ENCODE measurements at regions not wholly inside any gene's neighbourhood (a gene's known extent, or its start where the extent isn't known, plus 50 kb on each side); places are given as distances from the start of the nearest gene placed in this dataset.

DNA sequence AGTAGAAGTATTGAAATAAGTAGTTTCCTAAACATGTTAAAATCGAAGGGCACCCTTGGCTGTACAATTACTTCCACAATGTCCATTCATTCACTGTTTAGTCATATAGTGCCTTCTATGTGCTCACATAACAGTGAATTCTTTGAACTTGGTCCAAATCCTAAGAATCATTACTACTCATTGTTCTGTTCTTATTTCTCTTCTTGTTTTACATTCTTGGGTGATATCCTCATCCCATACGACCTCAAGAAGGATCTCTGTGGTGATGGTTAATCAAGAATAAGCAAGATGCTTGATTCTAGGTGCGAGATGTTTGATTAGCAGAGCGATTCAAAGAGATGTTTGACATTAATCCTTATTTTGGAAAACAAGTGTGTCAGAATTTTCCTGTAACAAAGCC lies 667.4 kb upstream of the ZP4 start:
- H3K36me3 ChIP-seq (ENCODE audit: insufficient read depth, low read length) = no peaks in the 10 kb centered on the region
- TF ChIP-seq, protein P1, sequence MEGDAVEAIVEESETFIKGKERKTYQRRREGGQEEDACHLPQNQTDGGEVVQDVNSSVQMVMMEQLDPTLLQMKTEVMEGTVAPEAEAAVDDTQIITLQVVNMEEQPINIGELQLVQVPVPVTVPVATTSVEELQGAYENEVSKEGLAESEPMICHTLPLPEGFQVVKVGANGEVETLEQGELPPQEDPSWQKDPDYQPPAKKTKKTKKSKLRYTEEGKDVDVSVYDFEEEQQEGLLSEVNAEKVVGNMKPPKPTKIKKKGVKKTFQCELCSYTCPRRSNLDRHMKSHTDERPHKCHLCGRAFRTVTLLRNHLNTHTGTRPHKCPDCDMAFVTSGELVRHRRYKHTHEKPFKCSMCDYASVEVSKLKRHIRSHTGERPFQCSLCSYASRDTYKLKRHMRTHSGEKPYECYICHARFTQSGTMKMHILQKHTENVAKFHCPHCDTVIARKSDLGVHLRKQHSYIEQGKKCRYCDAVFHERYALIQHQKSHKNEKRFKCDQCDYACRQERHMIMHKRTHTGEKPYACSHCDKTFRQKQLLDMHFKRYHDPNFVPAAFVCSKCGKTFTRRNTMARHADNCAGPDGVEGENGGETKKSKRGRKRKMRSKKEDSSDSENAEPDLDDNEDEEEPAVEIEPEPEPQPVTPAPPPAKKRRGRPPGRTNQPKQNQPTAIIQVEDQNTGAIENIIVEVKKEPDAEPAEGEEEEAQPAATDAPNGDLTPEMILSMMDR (IDR thresholded peaks at IDR 0.05; ENCODE audit: extremely low read depth, low read depth, low read length) = no peak
- no peak overlapping the region for H3K4me2 ChIP-seq (ENCODE audit: insufficient read depth, low read length)
- peaks cover 9% of the 10 kb centered on the region for H3K4me1 ChIP-seq (ENCODE audit: insufficient read depth, low read length)
- H3K4me3 ChIP-seq (ENCODE audit: insufficient read depth, low read length) = no peak overlapping the region
- no peaks in the 10 kb centered on the region for H3K79me2 ChIP-seq (ENCODE audit: insufficient read depth, low read length)
- no peaks in the 10 kb centered on the region for H3K9me3 ChIP-seq (ENCODE audit: low read depth, low read length)
- no peaks in the 10 kb centered on the region for H4K20me1 ChIP-seq (ENCODE audit: insufficient read depth, low read length)
- no peak overlapping the region for H2AFZ ChIP-seq (ENCODE audit: low read length)
- no peak for DNase-seq (ENCODE audit: insufficient read length, low spot score, missing footprints)
- H3K27ac ChIP-seq (ENCODE audit: low read depth, low read length) = no peak overlapping the region
- no peaks in the 10 kb centered on the region for H3K27me3 ChIP-seq (ENCODE audit: insufficient read depth, low read length)

DNA sequence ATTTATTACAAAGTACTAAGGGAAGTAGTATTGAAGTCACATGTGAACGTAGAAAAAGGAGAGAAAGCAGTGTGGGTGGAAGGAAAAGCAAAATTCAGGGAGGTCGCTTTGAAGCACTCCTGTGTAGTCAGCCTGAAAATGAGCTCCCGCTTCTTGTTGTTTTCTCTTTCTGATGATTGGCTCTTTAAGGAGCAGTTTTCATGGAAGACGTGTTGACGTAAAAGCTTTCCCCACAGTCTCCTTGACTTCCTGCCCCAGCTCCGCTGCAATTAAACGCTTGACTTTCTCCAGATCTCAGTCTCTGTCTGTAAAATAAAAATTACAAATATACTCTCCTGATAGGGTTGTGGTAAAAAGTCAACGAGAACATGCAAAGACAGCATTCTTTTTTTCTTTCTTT lies 661.5 kb upstream of the ZP4 start:
- no peak for DNase-seq (ENCODE audit: insufficient read length, low spot score, missing footprints)
- peak overlapping the region; percentile 37 for H3K4me2 ChIP-seq (ENCODE audit: insufficient read depth, low read length)
- H3K27ac ChIP-seq (ENCODE audit: low read depth, low read length) = no peak overlapping the region
- no peaks in the 10 kb centered on the region for H3K36me3 ChIP-seq (ENCODE audit: insufficient read depth, low read length)
- no peaks in the 10 kb centered on the region for H3K9me3 ChIP-seq (ENCODE audit: low read depth, low read length)
- H3K27me3 ChIP-seq (ENCODE audit: insufficient read depth, low read length) = no peaks in the 10 kb centered on the region
- H3K4me3 ChIP-seq (ENCODE audit: insufficient read depth, low read length) = no peak overlapping the region
- H4K20me1 ChIP-seq (ENCODE audit: insufficient read depth, low read length) = no peaks in the 10 kb centered on the region
- no peaks in the 10 kb centered on the region for H3K79me2 ChIP-seq (ENCODE audit: insufficient read depth, low read length)
- H3K4me1 ChIP-seq (ENCODE audit: insufficient read depth, low read length) = no peaks in the 10 kb centered on the region
- H2AFZ ChIP-seq (ENCODE audit: low read length) = peak overlapping the region; percentile 21
- TF ChIP-seq, protein P1 (IDR thresholded peaks at IDR 0.05; ENCODE audit: extremely low read depth, low read depth, low read length) = no peak

DNA sequence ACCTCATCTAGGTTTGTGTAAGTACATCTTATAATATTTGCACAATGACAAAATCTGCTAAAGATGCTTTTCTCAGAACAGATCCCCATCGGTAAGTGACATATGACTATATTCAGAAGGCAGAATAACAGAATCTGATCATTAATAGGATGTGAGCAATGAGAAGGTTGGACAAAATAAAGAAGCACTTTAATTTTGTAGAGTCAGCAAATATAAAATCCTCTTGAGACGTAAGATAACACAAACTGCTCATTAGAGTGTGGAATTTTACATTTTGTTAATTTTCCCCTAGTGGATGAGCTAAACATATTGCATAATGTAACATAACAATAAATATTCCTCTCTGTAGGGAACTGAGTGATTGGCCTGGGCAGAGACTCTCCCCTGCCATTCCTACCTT lies 658.4 kb upstream of the ZP4 start:
- no peaks in the 10 kb centered on the region for H3K27me3 ChIP-seq (ENCODE audit: insufficient read depth, low read length)
- H3K4me1 ChIP-seq (ENCODE audit: insufficient read depth, low read length) = no peaks in the 10 kb centered on the region
- no peaks in the 10 kb centered on the region for H3K9me3 ChIP-seq (ENCODE audit: low read depth, low read length)
- DNase-seq (ENCODE audit: insufficient read length, low spot score, missing footprints) = no peak
- no peak overlapping the region for H3K4me3 ChIP-seq (ENCODE audit: insufficient read depth, low read length)
- TF ChIP-seq, protein P1 (IDR thresholded peaks at IDR 0.05; ENCODE audit: extremely low read depth, low read depth, low read length) = no peak
- no peak overlapping the region for H3K4me2 ChIP-seq (ENCODE audit: insufficient read depth, low read length)
- H3K36me3 ChIP-seq (ENCODE audit: insufficient read depth, low read length) = no peaks in the 10 kb centered on the region
- H4K20me1 ChIP-seq (ENCODE audit: insufficient read depth, low read length) = no peaks in the 10 kb centered on the region
- no peak overlapping the region for H3K27ac ChIP-seq (ENCODE audit: low read depth, low read length)
- no peaks in the 10 kb centered on the region for H3K79me2 ChIP-seq (ENCODE audit: insufficient read depth, low read length)
- no peak overlapping the region for H2AFZ ChIP-seq (ENCODE audit: low read length)

DNA sequence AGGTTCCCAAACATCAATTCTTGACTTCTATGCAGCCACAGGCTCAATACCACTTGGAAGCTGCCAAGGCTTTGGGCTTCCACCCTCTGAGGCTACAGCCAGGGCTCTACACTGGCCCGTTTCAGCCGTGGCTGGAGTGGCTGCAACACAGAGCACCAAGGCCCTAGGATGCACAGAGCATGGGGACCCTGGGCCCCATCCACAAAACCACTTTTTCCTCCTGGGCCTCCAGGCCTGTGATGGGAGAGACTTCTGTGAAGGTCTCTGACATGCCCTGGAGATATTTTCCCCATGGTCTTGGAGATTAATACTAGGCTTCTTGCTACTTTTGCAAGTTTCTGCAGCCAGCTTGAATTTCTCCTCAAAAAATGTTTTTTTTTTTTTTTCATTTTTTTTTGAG lies 655.4 kb upstream of the ZP4 start:
- H3K4me3 ChIP-seq (ENCODE audit: insufficient read depth, low read length) = no peak overlapping the region
- no peaks in the 10 kb centered on the region for H4K20me1 ChIP-seq (ENCODE audit: insufficient read depth, low read length)
- no peak for DNase-seq (ENCODE audit: insufficient read length, low spot score, missing footprints)
- H2AFZ ChIP-seq (ENCODE audit: low read length) = no peak overlapping the region
- H3K9me3 ChIP-seq (ENCODE audit: low read depth, low read length) = no peaks in the 10 kb centered on the region
- H3K36me3 ChIP-seq (ENCODE audit: insufficient read depth, low read length) = no peaks in the 10 kb centered on the region
- no peaks in the 10 kb centered on the region for H3K79me2 ChIP-seq (ENCODE audit: insufficient read depth, low read length)
- H3K4me2 ChIP-seq (ENCODE audit: insufficient read depth, low read length) = no peak overlapping the region
- H3K27ac ChIP-seq (ENCODE audit: low read depth, low read length) = no peak overlapping the region
- H3K4me1 ChIP-seq (ENCODE audit: insufficient read depth, low read length) = no peaks in the 10 kb centered on the region
- H3K27me3 ChIP-seq (ENCODE audit: insufficient read depth, low read length) = no peaks in the 10 kb centered on the region
- TF ChIP-seq, protein P1 (IDR thresholded peaks at IDR 0.05; ENCODE audit: extremely low read depth, low read depth, low read length) = no peak
